GM12872 (cell line): ENCODE measurements at regions not wholly inside any gene's neighbourhood (a gene's known extent, or its start where the extent isn't known, plus 50 kb on each side); places are given as distances from the start of the nearest gene placed in this dataset.

ENCODE experiments used
- CTCF ChIP-seq: IDR thresholded peaks from 3 replicates; pipeline ENCODE4 v1.5.1; 2011; ENCODE audit warnings: low read depth, mild to moderate bottlenecking, low read length, moderate library complexity; ENCODE audit not compliant: insufficient read depth

GRCh38 chr10:43778571-43778970 lies 129.9 kb upstream of the ZNF32 start:
- no peak for TF ChIP-seq CTCF

- no peak for TF ChIP-seq CTCF
Observed at GRCh38 chr10:43775384-43775783, 126.7 kb upstream of the ZNF32 start.

- TF ChIP-seq CTCF: no peak
Observed at GRCh38 chr10:43774234-43774769, 125.6 kb upstream of the ZNF32 start.

- no peak for TF ChIP-seq CTCF
Observed at GRCh38 chr10:43773736-43774135, 125.1 kb upstream of the ZNF32 start.

GRCh38 chr10:43772171-43772570 lies 123.5 kb upstream of the ZNF32 start:
- TF ChIP-seq CTCF: no peak

GRCh38 chr10:43771675-43772074 lies 123.0 kb upstream of the ZNF32 start:
- TF ChIP-seq CTCF: no peak

- no peak for TF ChIP-seq CTCF
Observed at GRCh38 chr10:43765516-43765915, 116.8 kb upstream of the ZNF32 start.

- no peak for TF ChIP-seq CTCF
Observed at GRCh38 chr10:43763846-43764245, 115.2 kb upstream of the ZNF32 start.
